ENCODE measurements at regions not wholly inside any gene's neighbourhood (a gene's known extent, or its start where the extent isn't known, plus 50 kb on each side); places are given as distances from the start of the nearest gene placed in this dataset.

DNA sequence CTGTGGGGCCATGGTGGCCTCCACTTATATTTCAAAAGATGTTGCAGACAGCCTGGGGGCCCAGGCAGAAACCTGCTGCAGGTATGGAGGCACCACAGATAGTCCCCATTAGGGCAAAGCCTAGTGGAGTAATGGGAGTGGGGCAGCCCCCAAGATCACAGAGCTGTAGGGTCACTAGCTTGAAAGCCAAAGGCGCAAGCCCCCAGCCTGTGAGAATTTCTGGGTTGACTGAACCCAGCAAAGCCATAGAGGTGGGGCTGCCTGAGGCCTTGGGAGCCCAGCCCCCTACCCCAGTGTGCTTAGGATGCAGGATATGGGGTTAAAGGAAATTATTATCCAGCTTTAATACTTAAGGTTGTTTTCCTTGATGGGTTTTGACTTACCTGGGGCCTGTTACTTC, 165.3 kb upstream of the FBN2 start:
- Histone ChIP-seq H3K4me1 (ENCODE audit: control insufficient read depth in 1 of 2, insufficient read depth in 2 of 2, low read length in 2 of 2) (no peaks in the 10 kb centered on the region), H3K27me3 (ENCODE audit: control insufficient read depth in 2 of 2, insufficient read depth in 2 of 2, low read length in 2 of 2) (no peaks in the 10 kb centered on the region), H3K4me2 (replicated peaks; ENCODE audit: extremely low read depth, low read length, poor library complexity, severe bottlenecking) (no peak overlapping the region), H2AFZ (ENCODE audit: insufficient read depth, low read depth, low read length, poor library complexity, severe bottlenecking) (no peak overlapping the region), H3K27ac (ENCODE audit: low read depth in 1 of 2, low read length in 2 of 2) (no peak overlapping the region), H3K9me3 (replicated peaks in 1 of 2; ENCODE audit: control insufficient read depth in 1 of 2, insufficient read depth in 1 of 2, low read length in 2 of 2) (peaks cover 0 to 3% of the 10 kb centered on the region in 2 donors), H3K4me3 (replicated peaks in 1 of 3; ENCODE audit: low read depth in 2 of 3, low read length in 3 of 3) (no peak overlapping the region), H3K36me3 (replicated peaks in 1 of 2; ENCODE audit: control insufficient read depth in 1 of 2, insufficient read depth in 2 of 2, low read length in 2 of 2) (no peaks in the 10 kb centered on the region), H3K9ac (ENCODE audit: insufficient read depth, low read length, poor library complexity, severe bottlenecking) (no peak overlapping the region), H3K79me2 (ENCODE audit: insufficient read depth, low read length) (no peaks in the 10 kb centered on the region), H4K20me1 (ENCODE audit: insufficient read depth, low read length) (no peaks in the 10 kb centered on the region)
- no peak overlapping the region for H3K4me3 Mint-ChIP-seq
- no peak for DNase-seq
- peaks cover 0 to 12% (median 2%) of the 10 kb centered on the region in 7 donors for H3K9me3 Mint-ChIP-seq
- H3K27me3 Mint-ChIP-seq (ENCODE audit: low read depth in 3 of 3) = peaks cover 0 to 1% (median 1%) of the 10 kb centered on the region in 3 donors
- TF ChIP-seq, protein P1, sequence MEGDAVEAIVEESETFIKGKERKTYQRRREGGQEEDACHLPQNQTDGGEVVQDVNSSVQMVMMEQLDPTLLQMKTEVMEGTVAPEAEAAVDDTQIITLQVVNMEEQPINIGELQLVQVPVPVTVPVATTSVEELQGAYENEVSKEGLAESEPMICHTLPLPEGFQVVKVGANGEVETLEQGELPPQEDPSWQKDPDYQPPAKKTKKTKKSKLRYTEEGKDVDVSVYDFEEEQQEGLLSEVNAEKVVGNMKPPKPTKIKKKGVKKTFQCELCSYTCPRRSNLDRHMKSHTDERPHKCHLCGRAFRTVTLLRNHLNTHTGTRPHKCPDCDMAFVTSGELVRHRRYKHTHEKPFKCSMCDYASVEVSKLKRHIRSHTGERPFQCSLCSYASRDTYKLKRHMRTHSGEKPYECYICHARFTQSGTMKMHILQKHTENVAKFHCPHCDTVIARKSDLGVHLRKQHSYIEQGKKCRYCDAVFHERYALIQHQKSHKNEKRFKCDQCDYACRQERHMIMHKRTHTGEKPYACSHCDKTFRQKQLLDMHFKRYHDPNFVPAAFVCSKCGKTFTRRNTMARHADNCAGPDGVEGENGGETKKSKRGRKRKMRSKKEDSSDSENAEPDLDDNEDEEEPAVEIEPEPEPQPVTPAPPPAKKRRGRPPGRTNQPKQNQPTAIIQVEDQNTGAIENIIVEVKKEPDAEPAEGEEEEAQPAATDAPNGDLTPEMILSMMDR (IDR thresholded peaks at IDR 0.05) = no peak
- no peaks in the 10 kb centered on the region for H3K4me1 Mint-ChIP-seq
- intact Hi-C loops (cut with micrococcal nuclease) = no loop called here
- 78% methylated on average over 1 of the region's 1 CpG for WGBS (ENCODE audit: insufficient coverage)
- H3K36me3 Mint-ChIP-seq = no peaks in the 10 kb centered on the region
- no peak overlapping the region for H3K27ac Mint-ChIP-seq

DNA sequence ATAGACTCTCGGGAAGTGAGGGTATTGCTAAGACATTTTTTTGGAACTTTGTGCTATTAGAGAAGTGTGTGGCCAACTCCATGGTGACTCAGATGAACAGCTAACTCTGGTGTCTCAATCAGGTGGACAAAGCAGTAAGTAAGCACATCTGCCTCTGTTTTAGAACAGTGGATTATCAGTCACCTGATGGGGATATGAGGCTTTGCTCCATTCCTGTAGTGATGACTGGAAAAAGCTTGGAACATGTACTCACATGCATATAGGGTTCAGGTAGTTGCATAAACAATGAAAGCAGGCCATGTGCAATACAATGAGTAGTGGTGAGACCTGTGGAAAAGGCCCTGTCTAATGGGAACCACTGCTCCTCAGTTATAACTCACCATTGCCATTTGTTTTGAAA, 168.2 kb upstream of the FBN2 start:
- TF ChIP-seq, protein P1 (IDR thresholded peaks at IDR 0.05) = no peak
- Histone ChIP-seq H2AFZ (ENCODE audit: insufficient read depth, low read depth, low read length, poor library complexity, severe bottlenecking) (no peak overlapping the region), H3K4me3 (replicated peaks in 1 of 3; ENCODE audit: low read depth in 2 of 3, low read length in 3 of 3) (no peak overlapping the region), H3K9ac (ENCODE audit: insufficient read depth, low read length, poor library complexity, severe bottlenecking) (no peak overlapping the region), H3K79me2 (ENCODE audit: insufficient read depth, low read length) (no peaks in the 10 kb centered on the region), H3K9me3 (replicated peaks in 1 of 2; ENCODE audit: control insufficient read depth in 1 of 2, insufficient read depth in 1 of 2, low read length in 2 of 2) (peaks cover 0 to 3% of the 10 kb centered on the region in 2 donors), H3K4me1 (ENCODE audit: control insufficient read depth in 1 of 2, insufficient read depth in 2 of 2, low read length in 2 of 2) (no peaks in the 10 kb centered on the region), H3K27me3 (ENCODE audit: control insufficient read depth in 2 of 2, insufficient read depth in 2 of 2, low read length in 2 of 2) (no peaks in the 10 kb centered on the region), H3K27ac (ENCODE audit: low read depth in 1 of 2, low read length in 2 of 2) (no peak overlapping the region), H4K20me1 (ENCODE audit: insufficient read depth, low read length) (no peaks in the 10 kb centered on the region), H3K36me3 (replicated peaks in 1 of 2; ENCODE audit: control insufficient read depth in 1 of 2, insufficient read depth in 2 of 2, low read length in 2 of 2) (no peaks in the 10 kb centered on the region), H3K4me2 (replicated peaks; ENCODE audit: extremely low read depth, low read length, poor library complexity, severe bottlenecking) (no peak overlapping the region)
- Mint-ChIP-seq H3K36me3 (no peaks in the 10 kb centered on the region), H3K27me3 (ENCODE audit: low read depth in 3 of 3) (peaks cover 0 to 1% (median 1%) of the 10 kb centered on the region in 3 donors), H3K9me3 (peaks cover 0 to 12% (median 2%) of the 10 kb centered on the region in 7 donors), H3K4me3 (no peak overlapping the region), H3K27ac (no peak overlapping the region), H3K4me1 (no peaks in the 10 kb centered on the region)
- no peak for DNase-seq
- WGBS (ENCODE audit: insufficient coverage) = no CpG with 5 or more reads among the region's 1 CpG
- intact Hi-C loops (cut with micrococcal nuclease) = no loop called here
